ENCODE measurements at regions not wholly inside any gene's neighbourhood (a gene's known extent, or its start where the extent isn't known, plus 50 kb on each side); places are given as distances from the start of the nearest gene placed in this dataset.
"Not testable (repeated sequence)": the region's sequence is repeated elsewhere in the genome, so short reads cannot be mapped to it uniquely, and the experiment has no call there.

- DNase-seq: no peak
Observed at GRCh38 chr6:81950877-81951276, 198.4 kb upstream of the TENT5A start.

DNA sequence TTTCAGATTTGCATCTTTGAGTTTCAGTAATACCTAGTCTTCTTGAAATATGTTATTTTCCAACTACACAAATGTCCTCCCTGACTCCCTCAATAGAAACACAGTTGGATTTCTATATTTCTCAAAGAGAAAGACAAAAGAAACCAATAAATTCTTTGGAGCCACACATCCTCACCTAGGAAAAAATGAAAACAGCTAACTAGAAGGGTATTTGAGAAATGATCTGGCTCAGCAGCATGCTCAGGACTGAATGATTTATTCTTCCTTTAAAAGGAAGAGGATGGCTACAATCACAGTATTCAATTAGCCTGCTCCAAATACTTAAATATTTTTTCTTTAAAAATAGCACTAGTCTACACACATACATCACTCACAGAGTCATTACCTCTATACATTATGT lies 196.4 kb upstream of the TENT5A start:
- no peak for DNase-seq

GRCh38 chr6:81948196-81948595 lies 195.7 kb upstream of the TENT5A start:
- not testable (repeated sequence) for DNase-seq

DNA sequence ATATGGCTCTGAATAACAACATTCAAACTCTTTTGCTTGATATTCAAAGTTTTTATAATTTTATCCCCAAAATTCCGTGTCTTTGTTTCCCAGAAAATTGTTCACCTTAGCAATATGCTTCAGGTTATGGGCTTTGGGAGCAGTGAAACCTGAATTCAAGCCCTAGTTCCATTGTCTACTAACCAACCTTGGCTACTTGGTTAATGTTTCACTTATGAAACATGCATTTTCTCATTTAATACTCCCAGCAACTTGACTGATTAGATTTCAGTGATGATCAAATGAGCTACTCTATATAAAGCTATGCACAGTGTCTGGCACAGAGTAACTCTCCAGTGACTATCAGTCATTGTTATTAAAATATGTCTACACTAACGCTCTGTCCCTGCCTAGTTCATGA lies 192.2 kb upstream of the TENT5A start:
- DNase-seq: no peak

DNA sequence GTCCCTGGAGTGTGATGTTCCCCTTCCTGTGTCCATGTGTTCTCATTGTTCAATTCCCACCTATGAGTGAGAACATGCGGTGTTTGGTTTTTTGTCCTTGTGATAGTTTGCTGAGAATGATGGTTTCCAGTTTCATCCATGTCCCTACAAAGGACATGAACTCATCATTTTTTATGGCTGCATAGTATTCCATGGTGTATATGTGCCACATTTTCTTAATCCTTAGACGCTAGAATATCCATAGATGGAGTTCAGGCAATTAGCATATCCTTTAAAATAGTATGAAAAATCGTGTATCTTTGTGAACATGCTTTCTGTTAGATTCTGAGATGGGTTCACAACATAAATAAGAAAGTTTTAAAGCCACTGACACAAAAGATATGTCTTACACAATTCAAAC lies 190.4 kb upstream of the TENT5A start:
- not testable (repeated sequence) for DNase-seq

- no peak for DNase-seq
Observed at GRCh38 chr6:81942067-81942370, 189.5 kb upstream of the TENT5A start.

DNA sequence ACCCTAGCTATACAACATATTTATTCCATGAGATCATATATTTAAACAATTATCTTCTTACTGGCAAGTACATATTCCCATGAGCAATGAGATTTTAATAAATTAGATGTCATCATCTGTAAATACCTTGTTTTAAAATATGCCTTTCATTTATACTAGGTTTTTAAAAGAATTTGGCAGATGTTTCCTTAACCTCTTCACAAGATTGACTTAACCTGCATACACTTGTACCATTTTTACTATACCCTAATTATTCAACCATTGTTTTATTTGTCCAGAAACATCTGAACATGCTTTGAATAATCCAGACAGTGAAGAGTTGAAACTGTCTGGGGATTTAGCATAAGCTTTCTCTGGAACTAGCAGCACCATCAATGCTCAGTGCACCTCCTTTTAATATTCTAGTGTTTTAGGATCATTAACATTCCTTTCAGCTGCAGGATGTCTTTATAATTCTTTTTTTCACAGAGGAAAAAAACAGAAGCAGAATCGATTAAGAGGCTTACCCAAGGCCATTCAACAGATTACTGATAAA lies 188.0 kb upstream of the TENT5A start:
- no peak for DNase-seq

DNA sequence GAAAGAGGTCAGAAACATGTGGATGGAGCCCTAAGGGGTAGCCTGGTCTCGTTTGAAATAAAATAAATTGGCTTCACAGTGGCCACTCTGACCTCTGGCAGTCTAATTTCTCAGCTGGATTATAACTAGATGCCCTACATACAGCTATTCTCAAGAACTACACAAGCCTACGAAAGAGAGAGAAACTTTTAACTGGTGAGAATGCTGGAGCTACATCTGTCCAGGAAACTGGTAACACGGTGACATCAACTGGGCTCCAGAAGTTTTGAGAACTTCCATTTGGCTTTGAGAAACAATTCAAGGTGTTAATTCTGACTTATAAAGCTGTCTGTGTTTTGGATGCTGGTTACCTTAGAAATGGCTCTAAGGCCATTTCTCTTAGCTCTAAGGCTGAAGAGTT lies 187.3 kb upstream of the TENT5A start:
- DNase-seq: no peak

GRCh38 chr6:81938991-81939732 lies 186.7 kb upstream of the TENT5A start:
- DNase-seq: no peak

GRCh38 chr6:81938014-81938856 lies 185.8 kb upstream of the TENT5A start:
- no peak for DNase-seq

DNA sequence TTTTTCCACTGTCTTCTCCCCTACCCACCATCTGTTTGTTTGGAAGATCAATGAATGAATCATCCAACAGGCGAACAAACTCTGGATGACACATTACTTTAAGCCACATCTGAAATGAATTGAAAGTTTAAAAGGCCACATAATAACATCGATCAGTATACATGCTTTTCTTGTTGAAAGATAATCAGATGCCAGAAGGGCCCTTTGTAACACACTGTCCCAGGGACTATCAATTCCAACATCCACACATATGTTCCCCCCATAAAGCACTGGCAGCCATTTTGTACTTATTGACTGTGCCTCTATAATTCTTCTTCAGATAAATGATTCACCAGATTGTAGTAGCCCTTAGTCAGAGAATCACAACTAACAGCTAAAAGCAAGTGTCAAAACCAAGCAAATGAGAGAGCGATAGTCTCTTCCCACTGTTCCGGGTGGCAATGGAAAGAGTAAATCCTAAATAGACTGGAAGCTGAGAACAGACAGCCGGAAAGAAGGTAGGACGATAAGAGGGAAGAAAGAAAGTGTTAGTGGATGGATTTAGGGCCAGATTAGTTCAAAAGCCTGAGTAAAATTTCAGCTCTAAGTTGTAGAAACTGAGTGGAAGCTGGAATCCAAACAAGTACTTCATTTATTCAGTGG lies 184.9 kb upstream of the TENT5A start:
- DNase-seq: no peak

GRCh38 chr6:81934936-81935335 lies 182.5 kb upstream of the TENT5A start:
- DNase-seq: no peak

GRCh38 chr6:81933608-81934051 lies 181.1 kb upstream of the TENT5A start:
- DNase-seq: no peak

- no peak for DNase-seq
Observed at GRCh38 chr6:81933089-81933488, 180.6 kb upstream of the TENT5A start.

DNA sequence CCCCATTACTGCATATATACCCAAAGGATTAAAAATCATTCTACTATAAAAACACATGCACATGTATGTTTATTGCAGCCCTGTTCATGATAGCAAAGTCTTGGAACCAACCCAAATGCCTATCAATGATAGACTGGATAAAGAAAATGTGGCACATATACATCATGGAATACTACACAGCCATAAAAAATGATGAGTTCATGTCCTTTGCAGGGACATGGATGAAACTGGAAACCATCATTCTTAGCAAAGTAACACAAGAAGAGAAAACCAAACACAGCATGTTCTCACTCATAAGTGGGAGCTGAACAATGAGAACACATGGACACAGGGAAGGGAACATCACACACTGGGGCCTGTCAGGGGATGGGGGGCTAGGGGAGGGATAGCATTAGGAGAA lies 180.0 kb upstream of the TENT5A start:
- DNase-seq: not testable (repeated sequence)

- DNase-seq: no peak
Observed at GRCh38 chr6:81929828-81930227, 177.3 kb upstream of the TENT5A start.

DNA sequence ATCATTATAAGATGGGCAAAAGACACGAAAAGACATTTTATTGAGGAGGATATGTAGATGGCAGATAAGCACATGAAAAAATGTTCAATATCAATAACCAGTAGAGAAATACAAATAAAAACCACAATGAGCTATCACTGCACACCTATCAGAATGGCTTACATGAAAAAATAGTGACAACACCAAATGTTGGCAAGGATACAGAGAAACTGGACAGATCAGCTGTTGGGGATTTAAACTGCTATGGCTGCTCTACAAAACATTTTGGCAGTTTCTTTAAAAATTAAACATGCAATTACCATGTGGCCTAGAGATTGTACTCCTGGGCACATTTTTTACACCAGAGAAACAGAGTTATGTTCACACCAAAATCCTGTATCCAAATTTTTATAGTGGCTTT lies 172.7 kb upstream of the TENT5A start:
- no peak for DNase-seq

- no peak for DNase-seq
Observed at GRCh38 chr6:81909981-81910900, 157.8 kb upstream of the TENT5A start.

- no peak for DNase-seq
Observed at GRCh38 chr6:81909162-81909561, 156.7 kb upstream of the TENT5A start.

GRCh38 chr6:81906709-81907204 lies 154.3 kb upstream of the TENT5A start:
- no peak for DNase-seq

GRCh38 chr6:81906041-81906440 lies 153.6 kb upstream of the TENT5A start:
- no peak for DNase-seq

- DNase-seq: no peak
Observed at GRCh38 chr6:81901551-81901966, 149.1 kb upstream of the TENT5A start.

Data from NCI-H524 treated with DMSO at 0.1 percent for 48 hours (cell line).